ENCODE measurements at regions not wholly inside any gene's neighbourhood (a gene's known extent, or its start where the extent isn't known, plus 50 kb on each side); places are given as distances from the start of the nearest gene placed in this dataset.

GRCh38 chr5:154110716-154111115 is 71.9 kb downstream of the MFAP3 start:
- CTCF ChIA-PET, result interaction anchor here (1.0 to 1.2 kb wide), 2 partner anchors 15 to 39 kb away, joined by 3 read pairs; no protein-coding TSS in a partner anchor
- H3K27ac Mint-ChIP-seq, result no peak overlapping the region
- no peak overlapping the region for H3K4me2 ChIP-seq (replicated peaks; ENCODE audit: low read depth, low read length, poor library complexity, severe bottlenecking)
- TF ChIP-seq CTCF (IDR thresholded peaks at IDR 0.05), result no peak
- TF ChIP-seq EZH2 (IDR thresholded peaks at IDR 0.05; ENCODE audit: borderline replicate concordance, insufficient read depth, low read depth, low read length, poor library complexity, severe bottlenecking), result no peak
- H3K27me3 Mint-ChIP-seq, result peaks cover 43% of the 10 kb centered on the region
- H3K4me3 Mint-ChIP-seq, result no peak overlapping the region
- H3K79me2 ChIP-seq (ENCODE audit: control insufficient read depth, insufficient read depth, low read length), result no peaks in the 10 kb centered on the region
- no peaks in the 10 kb centered on the region for H3K4me1 Mint-ChIP-seq
- no peak overlapping the region for H3K27ac ChIP-seq (ENCODE audit: low read length in 2 of 2)
- H3K4me3 ChIP-seq (ENCODE audit: control extremely low read depth in 1 of 5, extremely low read depth in 1 of 5, insufficient read depth in 1 of 5, low read depth in 2 of 5, low read length in 4 of 5), result no peak overlapping the region
- intact Hi-C loops (cut with micrococcal nuclease), result no loop called here
- H4K20me1 ChIP-seq (ENCODE audit: control insufficient read depth, insufficient read depth, low read length, poor library complexity, severe bottlenecking), result no peaks in the 10 kb centered on the region
- WGBS (ENCODE audit: insufficient coverage), result 33% methylated on average over 1 of the region's 3 CpGs
- no peaks in the 10 kb centered on the region for H3K4me1 ChIP-seq (ENCODE audit: control insufficient read depth in 2 of 2, insufficient read depth in 2 of 2, low read length in 2 of 2)
- H2AFZ ChIP-seq (ENCODE audit: insufficient read depth, low read depth, low read length, poor library complexity, severe bottlenecking), result no peak overlapping the region
- H3K9ac ChIP-seq (ENCODE audit: low read length), result no peak overlapping the region
- ATAC-seq (ENCODE audit: low read depth) (no peak), DNase-seq (no peak)
- H3K36me3 ChIP-seq (replicated peaks in 1 of 2; ENCODE audit: control extremely low read depth in 1 of 2, control insufficient read depth in 1 of 2, extremely low read depth in 1 of 2, insufficient read depth in 2 of 2, low read length in 1 of 2), result no peaks in the 10 kb centered on the region
- no peaks in the 10 kb centered on the region for H3K9me3 Mint-ChIP-seq (ENCODE audit: insufficient read depth)
- peaks cover 0 to 21% (median 0%) of the 10 kb centered on the region in 4 experiments for H3K27me3 ChIP-seq (replicated peaks in 1 of 4; ENCODE audit: control extremely low read depth in 1 of 4, control insufficient read depth in 3 of 4, insufficient read depth in 4 of 4, low read length in 3 of 4)
- H3K9me3 ChIP-seq (ENCODE audit: control extremely low read depth in 1 of 3, control insufficient read depth in 2 of 3, insufficient read depth in 1 of 3, low read length in 2 of 3), result no peaks in the 10 kb centered on the region
- POLR2A ChIA-PET, result no interaction called here

GRCh38 chr5:154111214-154111613 is 72.4 kb downstream of the MFAP3 start:
- H3K9ac ChIP-seq (ENCODE audit: low read length), result no peak overlapping the region
- H3K36me3 ChIP-seq (replicated peaks in 1 of 2; ENCODE audit: control extremely low read depth in 1 of 2, control insufficient read depth in 1 of 2, extremely low read depth in 1 of 2, insufficient read depth in 2 of 2, low read length in 1 of 2), result no peaks in the 10 kb centered on the region
- H3K27me3 ChIP-seq (replicated peaks in 1 of 4; ENCODE audit: control extremely low read depth in 1 of 4, control insufficient read depth in 3 of 4, insufficient read depth in 4 of 4, low read length in 3 of 4), result peaks cover 0 to 22% (median 2%) of the 10 kb centered on the region in 4 experiments
- no peaks in the 10 kb centered on the region for H4K20me1 ChIP-seq (ENCODE audit: control insufficient read depth, insufficient read depth, low read length, poor library complexity, severe bottlenecking)
- no peak overlapping the region for H3K27ac Mint-ChIP-seq
- H3K4me3 Mint-ChIP-seq, result no peak overlapping the region
- peaks cover 42% of the 10 kb centered on the region for H3K27me3 Mint-ChIP-seq
- DNase-seq (no peak), ATAC-seq (ENCODE audit: low read depth) (no peak)
- H3K79me2 ChIP-seq (ENCODE audit: control insufficient read depth, insufficient read depth, low read length), result no peaks in the 10 kb centered on the region
- POLR2A ChIA-PET, result no interaction called here
- no peaks in the 10 kb centered on the region for H3K4me1 ChIP-seq (ENCODE audit: control insufficient read depth in 2 of 2, insufficient read depth in 2 of 2, low read length in 2 of 2)
- CTCF ChIA-PET, result interaction anchor here (1.2 kb wide), 1 partner anchor 39 kb away, joined by 3 read pairs; no protein-coding TSS in a partner anchor
- WGBS (ENCODE audit: insufficient coverage), result 95% methylated on average over 4 of the region's 4 CpGs
- no peaks in the 10 kb centered on the region for H3K9me3 ChIP-seq (ENCODE audit: control extremely low read depth in 1 of 3, control insufficient read depth in 2 of 3, insufficient read depth in 1 of 3, low read length in 2 of 3)
- H3K4me3 ChIP-seq (ENCODE audit: control extremely low read depth in 1 of 5, extremely low read depth in 1 of 5, insufficient read depth in 1 of 5, low read depth in 2 of 5, low read length in 4 of 5), result no peak overlapping the region
- H3K4me2 ChIP-seq (replicated peaks; ENCODE audit: low read depth, low read length, poor library complexity, severe bottlenecking), result no peak overlapping the region
- H2AFZ ChIP-seq (ENCODE audit: insufficient read depth, low read depth, low read length, poor library complexity, severe bottlenecking), result no peak overlapping the region
- no peak overlapping the region for H3K27ac ChIP-seq (ENCODE audit: low read length in 2 of 2)
- TF ChIP-seq CTCF (IDR thresholded peaks at IDR 0.05) (no peak), EZH2 (IDR thresholded peaks at IDR 0.05; ENCODE audit: borderline replicate concordance, insufficient read depth, low read depth, low read length, poor library complexity, severe bottlenecking) (no peak)
- intact Hi-C loops (cut with micrococcal nuclease), result no loop called here
- no peaks in the 10 kb centered on the region for H3K4me1 Mint-ChIP-seq
- H3K9me3 Mint-ChIP-seq (ENCODE audit: insufficient read depth), result no peaks in the 10 kb centered on the region

All from B cell (primary cell).